ENCODE measurements at regions not wholly inside any gene's neighbourhood (a gene's known extent, or its start where the extent isn't known, plus 50 kb on each side); places are given as distances from the start of the nearest gene placed in this dataset.
A peak's percentile ranks its signal among the peaks of the same experiment; 100 is the strongest.
"Not testable (repeated sequence)": the region's sequence is repeated elsewhere in the genome, so short reads cannot be mapped to it uniquely, and the experiment has no call there.

GRCh38 chr10:133763875-133764822 lies 137.6 kb upstream of the FRG2B start:
- H3K4me1 ChIP-seq (ENCODE audit: control insufficient read depth in 2 of 2, insufficient read depth in 2 of 2, low read length in 2 of 2); H3K4me2 ChIP-seq (replicated peaks; ENCODE audit: low read depth, low read length, poor library complexity, severe bottlenecking); ATAC-seq (ENCODE audit: low read depth); H3K79me2 ChIP-seq (ENCODE audit: control insufficient read depth, insufficient read depth, low read length); H3K27me3 ChIP-seq (replicated peaks in 1 of 4; ENCODE audit: control extremely low read depth in 1 of 4, control insufficient read depth in 3 of 4, insufficient read depth in 4 of 4, low read length in 3 of 4); H4K20me1 ChIP-seq (ENCODE audit: control insufficient read depth, insufficient read depth, low read length, poor library complexity, severe bottlenecking); H3K27me3 Mint-ChIP-seq; CTCF ChIA-PET; H3K9ac ChIP-seq (ENCODE audit: low read length); H3K9me3 ChIP-seq (ENCODE audit: control extremely low read depth in 1 of 3, control insufficient read depth in 2 of 3, insufficient read depth in 1 of 3, low read length in 2 of 3); H3K4me1 Mint-ChIP-seq; POLR2A ChIA-PET; H3K4me3 ChIP-seq (ENCODE audit: control extremely low read depth in 1 of 5, extremely low read depth in 1 of 5, insufficient read depth in 1 of 5, low read depth in 2 of 5, low read length in 4 of 5); H3K4me3 Mint-ChIP-seq; H3K9me3 Mint-ChIP-seq (ENCODE audit: insufficient read depth); H3K27ac Mint-ChIP-seq; H3K27ac ChIP-seq (ENCODE audit: low read length in 2 of 2); intact Hi-C loops (cut with micrococcal nuclease); H3K36me3 ChIP-seq (replicated peaks in 1 of 2; ENCODE audit: control extremely low read depth in 1 of 2, control insufficient read depth in 1 of 2, extremely low read depth in 1 of 2, insufficient read depth in 2 of 2, low read length in 1 of 2); H2AFZ ChIP-seq (ENCODE audit: insufficient read depth, low read depth, low read length, poor library complexity, severe bottlenecking): not testable (repeated sequence)
- WGBS (ENCODE audit: insufficient coverage) = 93% methylated on average over 2 of the region's 6 CpGs
- peak; percentile 1 for DNase-seq

- H3K4me2 ChIP-seq (replicated peaks; ENCODE audit: low read depth, low read length, poor library complexity, severe bottlenecking); intact Hi-C loops (cut with micrococcal nuclease): not testable (repeated sequence)
- WGBS (ENCODE audit: insufficient coverage) = no CpG with 5 or more reads among the region's 3 CpGs
Measured at GRCh38 chr10:133763190-133763589, 136.6 kb upstream of the FRG2B start.

GRCh38 chr10:133753545-133753944 lies 127.0 kb upstream of the FRG2B start:
- H3K4me3 ChIP-seq (ENCODE audit: control extremely low read depth in 1 of 5, extremely low read depth in 1 of 5, insufficient read depth in 1 of 5, low read depth in 2 of 5, low read length in 4 of 5); H2AFZ ChIP-seq (ENCODE audit: insufficient read depth, low read depth, low read length, poor library complexity, severe bottlenecking); H3K4me3 Mint-ChIP-seq; H3K36me3 ChIP-seq (replicated peaks in 1 of 2; ENCODE audit: control extremely low read depth in 1 of 2, control insufficient read depth in 1 of 2, extremely low read depth in 1 of 2, insufficient read depth in 2 of 2, low read length in 1 of 2); POLR2A ChIA-PET; H3K9me3 Mint-ChIP-seq (ENCODE audit: insufficient read depth); H3K27ac Mint-ChIP-seq; H3K79me2 ChIP-seq (ENCODE audit: control insufficient read depth, insufficient read depth, low read length); H4K20me1 ChIP-seq (ENCODE audit: control insufficient read depth, insufficient read depth, low read length, poor library complexity, severe bottlenecking); H3K4me1 ChIP-seq (ENCODE audit: control insufficient read depth in 2 of 2, insufficient read depth in 2 of 2, low read length in 2 of 2); DNase-seq; H3K9ac ChIP-seq (ENCODE audit: low read length); H3K27me3 Mint-ChIP-seq; H3K4me1 Mint-ChIP-seq; H3K9me3 ChIP-seq (ENCODE audit: control extremely low read depth in 1 of 3, control insufficient read depth in 2 of 3, insufficient read depth in 1 of 3, low read length in 2 of 3); H3K27me3 ChIP-seq (replicated peaks in 1 of 4; ENCODE audit: control extremely low read depth in 1 of 4, control insufficient read depth in 3 of 4, insufficient read depth in 4 of 4, low read length in 3 of 4); ATAC-seq (ENCODE audit: low read depth); H3K27ac ChIP-seq (ENCODE audit: low read length in 2 of 2); intact Hi-C loops (cut with micrococcal nuclease); H3K4me2 ChIP-seq (replicated peaks; ENCODE audit: low read depth, low read length, poor library complexity, severe bottlenecking); CTCF ChIA-PET: not testable (repeated sequence)
- WGBS (ENCODE audit: insufficient coverage) = no CpG with 5 or more reads among the region's 39 CpGs

More at GRCh38 chr10:133763190-133763589, 136.6 kb upstream of the FRG2B start:
- H4K20me1 ChIP-seq (ENCODE audit: control insufficient read depth, insufficient read depth, low read length, poor library complexity, severe bottlenecking); H3K9me3 Mint-ChIP-seq (ENCODE audit: insufficient read depth); DNase-seq; H3K36me3 ChIP-seq (replicated peaks in 1 of 2; ENCODE audit: control extremely low read depth in 1 of 2, control insufficient read depth in 1 of 2, extremely low read depth in 1 of 2, insufficient read depth in 2 of 2, low read length in 1 of 2); H3K4me3 Mint-ChIP-seq; H3K79me2 ChIP-seq (ENCODE audit: control insufficient read depth, insufficient read depth, low read length); H3K27me3 Mint-ChIP-seq; ATAC-seq (ENCODE audit: low read depth); H3K9ac ChIP-seq (ENCODE audit: low read length); H3K4me1 Mint-ChIP-seq; H3K27ac ChIP-seq (ENCODE audit: low read length in 2 of 2); H3K27ac Mint-ChIP-seq; POLR2A ChIA-PET; H3K4me1 ChIP-seq (ENCODE audit: control insufficient read depth in 2 of 2, insufficient read depth in 2 of 2, low read length in 2 of 2); H3K27me3 ChIP-seq (replicated peaks in 1 of 4; ENCODE audit: control extremely low read depth in 1 of 4, control insufficient read depth in 3 of 4, insufficient read depth in 4 of 4, low read length in 3 of 4); H3K4me3 ChIP-seq (ENCODE audit: control extremely low read depth in 1 of 5, extremely low read depth in 1 of 5, insufficient read depth in 1 of 5, low read depth in 2 of 5, low read length in 4 of 5); H3K9me3 ChIP-seq (ENCODE audit: control extremely low read depth in 1 of 3, control insufficient read depth in 2 of 3, insufficient read depth in 1 of 3, low read length in 2 of 3); H2AFZ ChIP-seq (ENCODE audit: insufficient read depth, low read depth, low read length, poor library complexity, severe bottlenecking); CTCF ChIA-PET: not testable (repeated sequence)
